ENCODE measurements at regions not wholly inside any gene's neighbourhood (a gene's known extent, or its start where the extent isn't known, plus 50 kb on each side); places are given as distances from the start of the nearest gene placed in this dataset.

DNA sequence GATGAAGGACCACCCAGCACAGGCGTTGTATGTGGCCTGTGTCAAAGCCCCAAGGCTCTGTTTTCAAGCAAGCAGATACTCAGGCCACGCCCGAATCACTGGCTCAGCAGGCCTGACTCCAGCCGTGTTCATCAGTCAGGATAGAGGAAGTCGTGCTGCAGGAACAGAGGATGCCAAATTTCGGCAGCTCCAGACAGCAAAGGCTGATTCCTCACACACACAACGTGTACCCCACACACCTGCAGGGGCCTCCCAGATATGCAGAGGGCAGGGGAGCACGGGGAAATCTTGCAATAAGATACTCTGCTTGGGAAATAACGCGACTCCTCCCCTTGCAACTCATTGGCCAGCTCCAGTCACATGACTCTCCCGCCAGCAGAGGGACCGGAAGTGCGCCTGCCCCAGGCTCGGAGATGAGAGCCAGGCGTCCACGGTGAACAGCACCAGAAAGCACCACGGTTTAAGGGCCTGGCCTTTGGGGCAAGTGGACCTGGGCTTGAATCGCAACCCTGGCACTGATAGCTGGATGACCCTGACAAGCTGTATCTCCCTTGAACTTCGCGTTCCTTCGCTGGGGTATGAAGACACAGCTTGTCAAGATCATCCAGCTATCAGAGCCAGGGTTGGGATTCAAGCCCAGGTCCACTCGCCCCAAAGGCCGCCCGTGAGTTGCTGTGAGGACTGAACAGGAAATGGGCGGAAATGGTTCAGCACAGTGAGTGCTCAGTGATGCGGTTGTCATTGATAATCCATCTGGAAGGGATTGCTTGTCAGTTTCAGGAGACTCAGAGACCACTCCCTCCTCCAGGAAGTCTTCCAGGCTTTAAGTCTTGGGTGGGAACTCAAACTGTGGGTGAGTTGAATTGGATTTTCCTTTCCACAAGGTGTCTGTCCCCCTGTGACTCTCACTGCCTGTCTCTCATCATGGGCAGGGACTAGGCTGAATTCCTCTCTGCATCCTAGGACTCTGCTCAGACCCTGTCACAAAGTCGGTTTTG is 88.5 kb downstream of the MYEOV start:
- TF ChIP-seq EZH2 (IDR thresholded peaks at IDR 0.05; ENCODE audit: borderline replicate concordance, low read depth, low read length, severe bottlenecking) (no peak), POLR2A (IDR thresholded peaks at IDR 0.05; ENCODE audit: low read depth, low read length) (no peak)
- TF ChIP-seq, protein P1, sequence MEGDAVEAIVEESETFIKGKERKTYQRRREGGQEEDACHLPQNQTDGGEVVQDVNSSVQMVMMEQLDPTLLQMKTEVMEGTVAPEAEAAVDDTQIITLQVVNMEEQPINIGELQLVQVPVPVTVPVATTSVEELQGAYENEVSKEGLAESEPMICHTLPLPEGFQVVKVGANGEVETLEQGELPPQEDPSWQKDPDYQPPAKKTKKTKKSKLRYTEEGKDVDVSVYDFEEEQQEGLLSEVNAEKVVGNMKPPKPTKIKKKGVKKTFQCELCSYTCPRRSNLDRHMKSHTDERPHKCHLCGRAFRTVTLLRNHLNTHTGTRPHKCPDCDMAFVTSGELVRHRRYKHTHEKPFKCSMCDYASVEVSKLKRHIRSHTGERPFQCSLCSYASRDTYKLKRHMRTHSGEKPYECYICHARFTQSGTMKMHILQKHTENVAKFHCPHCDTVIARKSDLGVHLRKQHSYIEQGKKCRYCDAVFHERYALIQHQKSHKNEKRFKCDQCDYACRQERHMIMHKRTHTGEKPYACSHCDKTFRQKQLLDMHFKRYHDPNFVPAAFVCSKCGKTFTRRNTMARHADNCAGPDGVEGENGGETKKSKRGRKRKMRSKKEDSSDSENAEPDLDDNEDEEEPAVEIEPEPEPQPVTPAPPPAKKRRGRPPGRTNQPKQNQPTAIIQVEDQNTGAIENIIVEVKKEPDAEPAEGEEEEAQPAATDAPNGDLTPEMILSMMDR (IDR thresholded peaks at IDR 0.05; ENCODE audit: extremely low read depth in 1 of 2, insufficient read depth in 1 of 2, low read depth in 1 of 2, low read length in 2 of 2): no peak
